Omental fat pad (tissue), 3 donors: ENCODE measurements at regions not wholly inside any gene's neighbourhood (a gene's known extent, or its start where the extent isn't known, plus 50 kb on each side); places are given as distances from the start of the nearest gene placed in this dataset.

Experiments
- ATAC-seq: fragments of 150-250 bp; one replicate; pipeline ENCODE4 v1.9.1; 2016; ENCODE audit warnings: mild to moderate bottlenecking, moderate library complexity; ENCODE audit not compliant: low FRiP score
- DNase-seq: peaks from one replicate; pipeline ENCODE4 v3.0.0-alpha.2; 2019; ENCODE audit warnings: low spot score
- TF ChIP-seq, protein P1 (sequence below), 3 donors: fragments of 450-650 bp; IDR thresholded peaks; one replicate each; pipeline ENCODE4 v1.5.1; 2016 to 2017; ENCODE audit warnings: antibody characterized with exemption in 3 of 3, mild to moderate bottlenecking in 3 of 3, moderate library complexity in 2 of 3

DNA sequence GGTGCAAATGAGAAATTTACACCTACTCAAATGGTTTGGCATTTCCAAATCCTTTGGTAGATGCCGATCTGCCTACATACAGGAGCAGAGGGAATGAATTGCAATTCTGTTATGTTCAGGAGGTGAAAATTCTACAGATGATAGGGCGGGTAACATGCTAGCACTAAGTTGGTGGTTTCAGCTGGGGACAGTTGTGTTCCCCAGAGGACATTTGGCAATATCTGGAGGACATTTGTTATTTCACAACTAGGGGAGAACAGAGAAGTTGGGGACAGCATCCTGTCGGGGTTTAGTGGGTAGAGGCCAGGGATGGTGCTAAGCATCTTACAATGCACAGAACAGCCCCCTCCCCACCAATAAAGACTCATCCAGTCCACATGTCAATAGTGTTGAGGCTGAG is 96.5 kb upstream of the PUDP start:
- ATAC-seq, result no peak
- TF ChIP-seq, protein P1, sequence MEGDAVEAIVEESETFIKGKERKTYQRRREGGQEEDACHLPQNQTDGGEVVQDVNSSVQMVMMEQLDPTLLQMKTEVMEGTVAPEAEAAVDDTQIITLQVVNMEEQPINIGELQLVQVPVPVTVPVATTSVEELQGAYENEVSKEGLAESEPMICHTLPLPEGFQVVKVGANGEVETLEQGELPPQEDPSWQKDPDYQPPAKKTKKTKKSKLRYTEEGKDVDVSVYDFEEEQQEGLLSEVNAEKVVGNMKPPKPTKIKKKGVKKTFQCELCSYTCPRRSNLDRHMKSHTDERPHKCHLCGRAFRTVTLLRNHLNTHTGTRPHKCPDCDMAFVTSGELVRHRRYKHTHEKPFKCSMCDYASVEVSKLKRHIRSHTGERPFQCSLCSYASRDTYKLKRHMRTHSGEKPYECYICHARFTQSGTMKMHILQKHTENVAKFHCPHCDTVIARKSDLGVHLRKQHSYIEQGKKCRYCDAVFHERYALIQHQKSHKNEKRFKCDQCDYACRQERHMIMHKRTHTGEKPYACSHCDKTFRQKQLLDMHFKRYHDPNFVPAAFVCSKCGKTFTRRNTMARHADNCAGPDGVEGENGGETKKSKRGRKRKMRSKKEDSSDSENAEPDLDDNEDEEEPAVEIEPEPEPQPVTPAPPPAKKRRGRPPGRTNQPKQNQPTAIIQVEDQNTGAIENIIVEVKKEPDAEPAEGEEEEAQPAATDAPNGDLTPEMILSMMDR (IDR thresholded peaks at IDR 0.05), result no peak
- DNase-seq, result no peak

DNA sequence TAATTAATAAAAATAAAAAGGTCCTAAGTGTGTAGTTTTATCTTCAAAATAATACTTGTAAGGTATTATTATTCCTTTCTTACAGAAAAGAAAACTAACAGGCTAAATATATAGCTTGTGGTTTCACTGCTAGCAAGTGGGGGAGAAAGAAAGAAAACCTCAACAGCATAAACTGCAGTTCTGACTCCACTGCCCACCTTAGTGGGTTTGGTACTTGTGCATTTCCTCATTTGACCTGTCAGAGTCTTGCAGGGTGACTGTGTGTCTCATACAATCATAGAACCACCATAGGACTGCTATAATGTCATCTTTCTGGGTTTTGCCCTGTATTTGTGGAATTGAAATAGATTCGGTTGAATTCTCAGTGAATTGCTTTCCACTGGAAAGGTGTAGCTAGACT is 94.7 kb upstream of the PUDP start:
- DNase-seq, result no peak
- no peak for ATAC-seq
- TF ChIP-seq, protein P1 (IDR thresholded peaks at IDR 0.05), result no peak

GRCh38 chrX:7240929-7241328 is 93.0 kb upstream of the PUDP start:
- no peak for ATAC-seq
- TF ChIP-seq, protein P1 (IDR thresholded peaks at IDR 0.05), result no peak
- DNase-seq, result no peak

GRCh38 chrX:7235071-7235470 is 87.1 kb upstream of the PUDP start:
- ATAC-seq (no peak), DNase-seq (no peak)
- TF ChIP-seq, protein P1 (IDR thresholded peaks at IDR 0.05), result no peak

DNA sequence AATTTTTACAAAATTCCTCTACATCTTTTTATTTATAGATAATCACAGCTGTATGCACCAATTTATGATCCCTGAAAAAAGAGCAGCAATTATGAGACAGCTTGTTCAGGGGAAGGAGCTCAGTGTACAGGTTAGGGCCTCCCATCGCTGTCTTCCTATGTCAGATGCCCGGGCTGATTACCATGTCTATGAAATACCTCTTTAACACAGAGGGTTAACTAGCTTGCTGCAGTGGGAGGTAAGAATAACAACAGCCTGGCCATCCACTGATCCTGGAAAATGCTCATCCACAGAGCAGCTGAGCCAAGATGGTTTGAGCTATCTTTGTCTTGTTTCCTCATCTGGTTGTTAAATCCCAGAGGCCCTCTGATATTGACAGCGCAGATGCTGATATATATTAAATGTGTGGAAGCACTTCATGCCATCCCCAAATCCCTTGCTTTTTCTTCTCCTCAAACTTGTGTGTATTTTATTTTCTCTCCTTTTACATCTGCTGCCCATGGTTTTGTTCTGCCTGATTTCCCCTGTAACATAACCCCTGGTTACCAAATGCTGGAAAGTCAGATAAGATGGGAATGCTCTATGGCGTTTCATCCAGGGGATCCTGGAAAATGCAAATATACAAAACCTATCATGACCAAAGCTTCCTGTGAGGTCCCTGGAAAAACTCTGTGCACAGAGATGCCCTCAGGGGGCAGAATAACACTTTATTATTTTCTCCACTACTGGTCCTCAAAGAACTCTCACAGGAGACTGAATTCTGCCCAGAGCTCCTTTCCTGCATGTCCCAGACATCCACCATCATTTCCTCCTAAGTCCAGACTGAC is 85.8 kb upstream of the PUDP start:
- TF ChIP-seq, protein P1 (IDR thresholded peaks at IDR 0.05), result no peak
- DNase-seq (no peak), ATAC-seq (no peak)

GRCh38 chrX:7228226-7228625 is 80.3 kb upstream of the PUDP start:
- DNase-seq (no peak), ATAC-seq (no peak)
- TF ChIP-seq, protein P1 (IDR thresholded peaks at IDR 0.05), result no peak

DNA sequence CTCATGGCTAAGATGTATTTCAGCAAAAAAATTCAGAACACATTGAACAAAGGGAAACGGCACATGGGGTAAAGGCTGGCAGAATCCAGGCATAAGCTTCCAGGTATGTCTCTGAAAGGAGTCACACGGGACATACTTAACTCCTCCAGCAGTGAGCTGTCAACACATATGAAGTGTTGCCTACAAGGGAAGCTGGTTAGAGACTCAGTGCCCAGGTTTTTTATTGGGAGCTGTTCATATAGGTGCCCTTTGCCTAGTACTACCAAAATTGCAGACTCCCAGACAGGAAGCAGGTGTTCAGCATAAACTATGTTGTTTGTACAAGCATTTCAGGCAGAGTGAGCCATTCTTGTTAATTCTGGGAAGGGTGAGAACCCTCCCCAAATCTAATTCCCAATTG is 77.4 kb upstream of the PUDP start:
- TF ChIP-seq, protein P1 (IDR thresholded peaks at IDR 0.05), result no peak
- ATAC-seq (no peak), DNase-seq (no peak)
